ENCODE measurements at regions not wholly inside any gene's neighbourhood (a gene's known extent, or its start where the extent isn't known, plus 50 kb on each side); places are given as distances from the start of the nearest gene placed in this dataset.

- no peaks in the 10 kb centered on the region for H3K4me1 Mint-ChIP-seq
- H3K27ac Mint-ChIP-seq, result no peak overlapping the region
- intact Hi-C loops (cut with micrococcal nuclease), result loop anchor here (10.0 kb wide), 1 partner anchor 275 kb away; the partner anchor contains the start of gene TMEM200C
- no peak for DNase-seq
- H3K27me3 Mint-ChIP-seq, result peaks cover 6% of the 10 kb centered on the region
- H3K36me3 Mint-ChIP-seq (ENCODE audit: low read depth), result no peaks in the 10 kb centered on the region
- H3K9me3 Mint-ChIP-seq, result no peaks in the 10 kb centered on the region
- H3K4me3 Mint-ChIP-seq, result no peak overlapping the region
These were observed 76.5 kb upstream of the EPB41L3 start for GRCh38 chr18:5620289-5620688.

DNA sequence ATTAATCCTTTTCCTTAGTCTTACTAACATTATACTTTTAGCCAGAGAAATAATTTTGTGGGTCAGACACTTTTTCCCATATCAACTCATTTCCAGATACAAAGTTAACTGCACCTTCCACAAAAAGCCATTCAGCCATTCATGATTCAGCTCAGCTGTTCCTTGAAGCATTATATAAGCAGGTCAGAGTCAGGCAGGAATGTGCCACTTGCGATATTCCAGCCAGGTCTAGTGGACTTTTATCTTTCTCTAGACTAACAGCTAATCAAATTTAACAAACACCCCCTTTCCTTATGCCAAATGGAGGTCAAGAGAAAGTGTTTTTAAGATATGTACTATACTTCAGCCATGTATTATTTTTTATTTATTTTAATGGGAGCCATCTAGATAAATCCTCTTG lies 75.6 kb upstream of the EPB41L3 start:
- peaks cover 7% of the 10 kb centered on the region for H3K27me3 Mint-ChIP-seq
- H3K4me3 Mint-ChIP-seq, result no peak overlapping the region
- no peak for DNase-seq
- H3K36me3 Mint-ChIP-seq (ENCODE audit: low read depth), result no peaks in the 10 kb centered on the region
- H3K4me1 Mint-ChIP-seq, result no peaks in the 10 kb centered on the region
- no peaks in the 10 kb centered on the region for H3K9me3 Mint-ChIP-seq
- H3K27ac Mint-ChIP-seq, result no peak overlapping the region
- intact Hi-C loops (cut with micrococcal nuclease), result no loop called here

DNA sequence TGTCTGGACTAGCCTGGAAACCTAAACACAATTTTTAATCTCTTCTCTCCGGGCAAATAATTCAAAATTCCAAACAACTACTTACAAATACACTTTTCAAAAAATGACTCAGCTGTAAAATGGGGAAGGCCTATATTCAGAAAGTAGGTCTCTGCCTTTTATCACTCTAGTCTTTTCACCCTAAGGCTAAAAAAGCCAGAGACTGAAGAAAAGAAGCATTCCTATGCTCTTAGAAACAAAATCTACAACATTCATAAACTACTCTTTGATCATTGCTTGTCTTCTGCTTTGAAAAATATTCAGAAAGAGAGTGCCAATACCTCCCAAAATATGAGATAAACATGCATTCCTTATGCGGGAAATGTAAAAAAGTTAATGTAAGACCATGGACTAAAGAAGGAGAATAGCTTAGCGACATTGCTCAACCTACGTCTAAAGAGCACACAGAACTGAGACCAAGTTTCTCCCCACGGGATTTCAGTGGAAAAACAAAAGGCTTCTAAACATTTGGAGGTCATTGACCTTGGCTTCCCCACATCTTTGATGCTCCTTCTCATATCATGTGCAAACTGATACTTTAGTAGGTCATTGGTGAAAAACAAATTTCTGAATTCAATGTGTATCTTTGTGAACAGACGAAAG lies 74.4 kb upstream of the EPB41L3 start:
- H3K9me3 Mint-ChIP-seq, result no peaks in the 10 kb centered on the region
- H3K27ac Mint-ChIP-seq, result no peak overlapping the region
- H3K4me3 Mint-ChIP-seq, result no peak overlapping the region
- no peak for DNase-seq
- no peaks in the 10 kb centered on the region for H3K4me1 Mint-ChIP-seq
- intact Hi-C loops (cut with micrococcal nuclease), result no loop called here
- no peaks in the 10 kb centered on the region for H3K36me3 Mint-ChIP-seq (ENCODE audit: low read depth)
- H3K27me3 Mint-ChIP-seq, result peaks cover 5% of the 10 kb centered on the region

DNA sequence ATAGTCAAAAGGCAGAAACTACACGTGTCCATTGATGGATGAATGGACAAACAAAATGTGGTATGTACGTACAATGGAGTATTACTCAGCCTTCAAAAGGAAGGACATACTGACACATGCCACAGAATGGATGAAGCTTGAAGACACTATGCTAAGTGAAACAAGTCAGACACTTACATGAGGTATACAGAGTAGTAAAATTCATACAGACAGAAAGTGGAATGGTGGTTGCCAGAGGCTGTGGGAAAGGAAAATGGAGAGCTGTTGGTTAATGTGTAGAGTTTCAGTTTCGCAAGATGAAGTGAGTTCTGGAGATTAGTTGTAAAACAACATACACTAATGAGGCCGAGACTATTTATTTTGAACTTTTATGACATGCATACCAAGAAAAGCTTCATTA lies 67.4 kb upstream of the EPB41L3 start:
- Mint-ChIP-seq H3K36me3 (ENCODE audit: low read depth) (no peaks in the 10 kb centered on the region), H3K4me3 (no peak overlapping the region), H3K9me3 (no peaks in the 10 kb centered on the region), H3K27ac (no peak overlapping the region), H3K4me1 (no peaks in the 10 kb centered on the region), H3K27me3 (peaks cover 2% of the 10 kb centered on the region)
- DNase-seq, result no peak
- intact Hi-C loops (cut with micrococcal nuclease), result no loop called here

DNA sequence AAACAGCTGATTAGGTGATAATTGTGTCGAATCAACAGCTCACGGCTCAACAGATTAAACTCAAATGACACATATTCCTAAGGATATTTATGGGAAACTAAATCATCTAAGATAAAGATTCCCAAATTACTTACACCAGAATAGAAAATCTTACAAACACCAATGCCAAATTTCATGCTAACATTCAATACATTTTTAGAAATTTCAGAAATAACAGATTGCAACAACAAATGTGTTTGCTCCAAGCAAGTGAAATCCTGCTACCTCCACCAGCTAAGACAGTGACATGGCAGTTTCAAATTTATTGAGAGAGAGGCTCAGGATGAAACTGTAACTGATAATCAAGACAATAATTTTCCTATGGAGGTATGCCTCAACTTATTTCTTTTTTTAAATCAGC lies 65.0 kb upstream of the EPB41L3 start:
- Mint-ChIP-seq H3K36me3 (ENCODE audit: low read depth) (no peaks in the 10 kb centered on the region), H3K27me3 (no peaks in the 10 kb centered on the region)
- intact Hi-C loops (cut with micrococcal nuclease), result no loop called here

GRCh38 chr18:5606951-5607350 lies 63.2 kb upstream of the EPB41L3 start:
- H3K27ac Mint-ChIP-seq, result no peak overlapping the region
- DNase-seq, result no peak
- H3K4me1 Mint-ChIP-seq, result no peaks in the 10 kb centered on the region
- intact Hi-C loops (cut with micrococcal nuclease), result no loop called here
- no peaks in the 10 kb centered on the region for H3K27me3 Mint-ChIP-seq
- H3K9me3 Mint-ChIP-seq, result no peaks in the 10 kb centered on the region
- no peak overlapping the region for H3K4me3 Mint-ChIP-seq
- no peaks in the 10 kb centered on the region for H3K36me3 Mint-ChIP-seq (ENCODE audit: low read depth)

More for the DNA sequence above, 65.0 kb upstream of the EPB41L3 start:
- H3K4me3 Mint-ChIP-seq, result no peak overlapping the region
- DNase-seq, result no peak
- H3K4me1 Mint-ChIP-seq, result no peaks in the 10 kb centered on the region
- H3K27ac Mint-ChIP-seq, result no peak overlapping the region
- no peaks in the 10 kb centered on the region for H3K9me3 Mint-ChIP-seq

- Mint-ChIP-seq H3K4me1 (no peaks in the 10 kb centered on the region), H3K27me3 (no peaks in the 10 kb centered on the region), H3K9me3 (no peaks in the 10 kb centered on the region), H3K4me3 (no peak overlapping the region), H3K27ac (no peak overlapping the region), H3K36me3 (ENCODE audit: low read depth) (no peaks in the 10 kb centered on the region)
- intact Hi-C loops (cut with micrococcal nuclease), result no loop called here
- DNase-seq, result no peak
These were observed 61.0 kb upstream of the EPB41L3 start for GRCh38 chr18:5604778-5605177.

DNA sequence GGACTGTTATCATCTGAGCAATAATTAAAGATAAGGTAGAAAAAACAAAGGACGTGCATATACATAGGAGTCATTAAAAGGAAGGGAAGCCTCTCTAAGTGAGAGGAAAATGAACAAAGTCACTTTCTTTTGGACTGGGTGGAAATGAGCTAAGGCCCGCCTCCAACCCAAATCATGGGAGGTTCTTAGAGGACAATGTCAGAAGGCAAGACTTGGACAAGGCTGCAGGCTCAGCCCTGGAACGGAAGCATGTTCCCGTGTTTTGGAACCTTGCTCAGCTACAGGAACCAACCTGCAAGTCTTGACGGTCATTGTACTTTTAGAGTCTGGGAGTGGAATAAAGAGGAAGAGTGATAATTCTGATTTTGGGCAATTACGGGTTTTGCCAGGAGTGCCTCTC lies 59.4 kb upstream of the EPB41L3 start:
- Mint-ChIP-seq H3K27ac (no peak overlapping the region), H3K27me3 (peaks cover 2% of the 10 kb centered on the region)
- intact Hi-C loops (cut with micrococcal nuclease), result no loop called here

GRCh38 chr18:5601188-5601624 lies 57.4 kb upstream of the EPB41L3 start:
- intact Hi-C loops (cut with micrococcal nuclease), result no loop called here
- Mint-ChIP-seq H3K27me3 (peaks cover 2% of the 10 kb centered on the region), H3K4me3 (no peak overlapping the region), H3K27ac (no peak overlapping the region), H3K9me3 (no peaks in the 10 kb centered on the region), H3K4me1 (no peaks in the 10 kb centered on the region), H3K36me3 (ENCODE audit: low read depth) (no peaks in the 10 kb centered on the region)
- no peak for DNase-seq

More for the DNA sequence above, 59.4 kb upstream of the EPB41L3 start:
- H3K9me3 Mint-ChIP-seq, result no peaks in the 10 kb centered on the region
- H3K4me1 Mint-ChIP-seq, result no peaks in the 10 kb centered on the region
- no peaks in the 10 kb centered on the region for H3K36me3 Mint-ChIP-seq (ENCODE audit: low read depth)
- DNase-seq, result no peak
- no peak overlapping the region for H3K4me3 Mint-ChIP-seq

- no peak for DNase-seq
- H3K27ac Mint-ChIP-seq, result no peak overlapping the region
- H3K4me1 Mint-ChIP-seq, result no peaks in the 10 kb centered on the region
- H3K4me3 Mint-ChIP-seq, result no peak overlapping the region
- H3K9me3 Mint-ChIP-seq, result no peaks in the 10 kb centered on the region
- peaks cover 2% of the 10 kb centered on the region for H3K27me3 Mint-ChIP-seq
- intact Hi-C loops (cut with micrococcal nuclease), result no loop called here
- no peaks in the 10 kb centered on the region for H3K36me3 Mint-ChIP-seq (ENCODE audit: low read depth)
These were observed 56.7 kb upstream of the EPB41L3 start for GRCh38 chr18:5600378-5601071.

GRCh38 chr18:5596585-5596984 lies 52.8 kb upstream of the EPB41L3 start:
- no peak overlapping the region for H3K27ac Mint-ChIP-seq
- no peak overlapping the region for H3K4me3 Mint-ChIP-seq
- H3K36me3 Mint-ChIP-seq (ENCODE audit: low read depth), result no peaks in the 10 kb centered on the region
- DNase-seq, result no peak
- intact Hi-C loops (cut with micrococcal nuclease), result no loop called here
- H3K4me1 Mint-ChIP-seq, result no peaks in the 10 kb centered on the region
- peaks cover 2% of the 10 kb centered on the region for H3K27me3 Mint-ChIP-seq
- H3K9me3 Mint-ChIP-seq, result no peaks in the 10 kb centered on the region
